ENCODE measurements at regions not wholly inside any gene's neighbourhood (a gene's known extent, or its start where the extent isn't known, plus 50 kb on each side); places are given as distances from the start of the nearest gene placed in this dataset.
A peak's percentile ranks its signal among the peaks of the same experiment; 100 is the strongest.

GRCh38 chr5:165495829-165496380 is 1990.5 kb downstream of the MAT2B start:
- no peak for DNase-seq (ENCODE audit: low read depth, low spot score)

DNA sequence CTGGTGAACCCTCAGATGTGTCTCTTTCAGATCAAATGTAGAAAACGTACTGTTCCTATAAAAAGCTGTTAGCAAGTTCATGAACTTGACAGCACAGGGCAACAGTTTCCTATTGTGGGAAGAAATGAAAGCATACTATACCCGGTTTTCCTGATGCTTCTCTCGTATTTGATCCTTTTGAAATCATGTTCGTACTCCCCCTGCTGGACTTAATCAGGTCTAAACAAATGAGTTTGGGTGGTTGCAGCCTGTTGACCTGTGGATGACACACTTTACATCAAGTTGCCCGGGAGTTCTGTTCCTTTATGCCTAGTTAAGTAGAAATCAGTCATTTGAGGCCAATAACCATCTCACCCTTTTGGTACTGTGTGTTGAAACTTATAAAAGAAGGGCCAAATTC is 1992.3 kb downstream of the MAT2B start:
- no peak for DNase-seq (ENCODE audit: low read depth, low spot score)

DNA sequence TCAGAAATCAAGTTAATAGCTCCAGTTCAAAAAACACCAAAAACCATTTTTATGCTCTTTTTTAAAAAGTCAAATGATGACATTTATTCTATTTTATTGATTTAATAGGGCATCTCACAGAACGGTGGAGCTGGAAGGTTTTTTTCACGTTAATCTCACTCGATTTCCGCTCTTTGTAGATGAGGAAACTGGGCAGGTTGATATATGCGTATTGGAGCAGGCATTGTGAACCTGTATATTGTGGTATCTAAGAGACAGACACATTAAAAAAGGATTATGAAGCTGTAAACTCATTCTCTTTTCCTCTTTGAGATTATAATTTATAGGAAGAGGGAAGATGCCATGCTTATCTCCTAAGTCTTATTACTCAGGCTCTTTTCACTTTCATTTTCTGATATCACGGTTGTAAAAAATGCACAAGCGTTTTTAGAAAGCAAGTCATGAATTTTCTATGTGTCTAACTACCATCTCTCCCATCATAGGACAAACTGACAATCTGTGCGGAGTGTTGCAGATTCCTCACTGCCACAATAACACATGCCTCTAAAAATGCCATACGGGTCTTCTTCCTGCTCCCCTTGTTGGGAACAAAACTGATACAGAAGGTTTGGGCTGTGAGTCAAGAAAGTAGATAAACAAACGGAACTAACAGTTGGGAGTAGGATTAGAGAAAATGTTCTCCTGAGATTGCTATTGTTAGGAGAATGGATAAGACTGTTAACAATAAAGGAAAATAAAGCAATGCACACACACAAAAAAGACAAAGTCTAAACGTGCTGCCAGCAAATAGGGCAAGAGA is 1997.7 kb downstream of the MAT2B start:
- no peak for DNase-seq (ENCODE audit: low read depth, low spot score)

DNA sequence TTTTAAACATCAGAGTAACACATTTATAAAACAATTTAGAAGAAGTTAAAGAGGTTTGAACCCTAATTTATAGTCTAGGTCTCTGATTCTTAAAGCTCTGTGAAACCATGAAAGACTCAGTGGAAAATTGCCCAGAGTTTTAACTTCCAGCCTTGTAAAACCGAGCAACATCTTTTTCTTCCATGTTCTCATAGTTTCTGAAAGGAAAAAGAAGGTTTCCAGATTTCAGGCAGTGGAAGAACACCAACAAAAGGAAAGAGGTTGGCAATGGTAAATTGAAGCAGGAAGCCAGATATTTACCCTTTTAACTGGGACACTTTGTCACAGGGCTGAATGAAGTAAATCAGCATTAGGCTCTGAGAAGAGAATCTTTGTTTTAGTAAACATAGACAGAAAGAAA is 1999.3 kb downstream of the MAT2B start:
- DNase-seq (ENCODE audit: low read depth, low spot score): no peak

DNA sequence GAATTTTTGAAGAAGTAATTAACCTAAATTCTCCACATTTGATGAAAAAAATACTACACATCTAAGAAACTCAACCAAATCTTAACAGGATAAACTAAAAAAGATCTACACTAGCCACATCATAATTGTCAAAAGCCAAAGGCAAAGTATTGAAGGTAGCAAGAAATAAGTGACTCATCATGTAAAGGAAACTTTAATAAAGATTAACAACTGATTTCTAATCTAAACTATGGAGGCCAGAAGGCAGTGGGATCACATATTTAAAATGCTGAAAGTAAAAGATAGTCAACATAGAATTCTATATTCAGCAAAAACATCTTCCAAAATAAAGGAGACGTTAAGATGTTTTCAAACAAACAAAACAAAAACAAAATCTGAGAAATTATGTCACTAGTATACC is 2002.9 kb downstream of the MAT2B start:
- DNase-seq (ENCODE audit: low read depth, low spot score): no peak

GRCh38 chr5:165508861-165509260 is 2003.4 kb downstream of the MAT2B start:
- DNase-seq (ENCODE audit: low read depth, low spot score): no peak

DNA sequence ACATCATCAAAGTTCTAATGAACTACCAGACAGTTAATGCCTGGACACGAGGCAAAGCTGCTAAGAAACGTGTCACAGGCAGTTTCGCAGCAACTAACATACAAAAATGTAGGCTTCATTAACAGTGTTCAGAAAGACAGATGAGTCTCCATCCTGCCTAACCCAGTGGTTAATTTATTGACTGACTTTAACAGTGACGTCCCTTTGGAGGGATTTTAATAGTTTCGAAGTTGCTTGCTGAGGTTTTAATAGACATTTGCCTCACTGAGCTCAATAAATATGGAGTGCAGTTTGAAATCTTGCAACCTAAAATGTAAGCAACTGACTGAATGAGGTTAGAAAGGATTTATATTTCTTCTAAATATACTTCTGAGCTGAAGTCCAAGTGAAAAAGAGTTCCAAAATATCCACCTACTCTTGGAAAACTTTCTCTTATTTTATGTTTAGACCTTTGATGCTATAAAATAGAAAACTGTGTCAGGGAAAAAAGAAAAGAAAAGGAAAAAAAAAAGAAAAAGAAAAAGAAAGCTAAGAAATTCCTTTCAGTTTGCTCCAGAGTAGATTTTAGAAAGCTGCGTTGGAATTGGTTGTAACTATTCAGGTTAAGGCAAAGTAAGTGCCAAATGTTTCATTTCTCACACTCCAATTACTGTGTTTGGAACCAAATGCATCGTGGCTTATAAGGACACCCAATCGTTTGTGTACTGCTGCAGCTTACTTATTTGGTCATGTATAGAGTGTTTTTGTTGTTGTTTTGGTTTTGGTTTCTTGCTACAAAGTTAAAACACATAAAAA is 2016.6 kb downstream of the MAT2B start:
- no peak for DNase-seq (ENCODE audit: low read depth, low spot score)

DNA sequence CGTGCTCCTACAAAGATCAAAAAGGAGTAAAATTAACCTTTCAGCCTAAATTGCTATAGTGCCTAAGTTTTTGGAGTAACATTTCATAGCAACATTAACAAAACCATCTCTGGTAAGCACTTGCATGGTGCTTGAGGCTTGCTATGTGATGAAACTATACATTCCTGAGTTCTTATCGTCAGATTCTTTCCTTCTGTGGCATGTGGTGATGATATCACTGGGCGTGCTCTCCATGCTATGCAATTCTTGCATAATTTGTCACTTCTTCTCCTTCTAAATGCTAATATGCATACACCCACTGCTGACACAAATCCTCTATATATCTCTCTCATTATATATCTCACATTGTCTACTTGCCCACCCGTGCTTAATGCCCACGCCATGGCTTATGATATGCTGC is 2019.9 kb downstream of the MAT2B start:
- no peak for DNase-seq (ENCODE audit: low read depth, low spot score)

DNA sequence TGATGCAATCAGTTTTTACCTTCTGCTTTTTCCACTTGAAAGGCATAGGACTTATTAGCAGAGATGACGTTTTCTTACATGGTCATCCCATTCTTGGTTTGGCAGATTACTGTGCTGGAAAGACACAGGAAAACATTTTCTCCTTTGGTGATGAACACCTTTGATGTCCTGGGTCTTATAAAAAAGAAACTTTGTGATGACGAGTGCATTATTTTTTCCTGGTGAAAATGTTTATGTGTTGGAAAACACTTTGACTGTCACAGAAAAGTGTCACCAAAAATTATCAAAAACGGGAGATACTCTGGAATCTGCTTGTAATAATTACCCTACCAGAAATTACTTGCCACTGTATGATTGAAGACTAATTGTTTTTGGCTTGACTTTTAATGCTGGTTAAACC is 2020.9 kb downstream of the MAT2B start:
- no peak for DNase-seq (ENCODE audit: low read depth, low spot score)

DNA sequence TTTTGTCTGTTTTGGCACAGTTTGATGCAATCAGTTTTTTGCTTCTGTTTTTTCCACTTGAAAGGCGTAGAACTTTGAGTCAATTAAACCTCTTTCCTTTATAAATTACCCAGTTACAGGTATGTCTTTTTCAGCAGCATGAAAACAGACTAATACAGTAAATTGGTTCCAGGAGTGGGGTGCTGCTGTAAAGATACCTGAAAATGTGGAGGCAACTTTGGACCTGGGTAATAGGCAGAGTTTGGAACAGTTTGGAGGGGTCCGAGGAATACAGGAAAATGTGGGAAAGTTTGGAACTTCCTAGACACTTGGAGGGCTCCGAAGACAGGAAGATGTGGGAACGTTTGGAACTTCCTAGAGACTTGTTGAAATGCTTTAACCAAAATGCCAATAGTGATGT is 2022.2 kb downstream of the MAT2B start:
- DNase-seq (ENCODE audit: low read depth, low spot score): no peak

GRCh38 chr5:165538065-165538464 is 2032.6 kb downstream of the MAT2B start:
- DNase-seq (ENCODE audit: low read depth, low spot score): no peak

- no peak for DNase-seq (ENCODE audit: low read depth, low spot score)
These were observed 2054.2 kb downstream of the MAT2B start for GRCh38 chr5:165559645-165560044.

DNA sequence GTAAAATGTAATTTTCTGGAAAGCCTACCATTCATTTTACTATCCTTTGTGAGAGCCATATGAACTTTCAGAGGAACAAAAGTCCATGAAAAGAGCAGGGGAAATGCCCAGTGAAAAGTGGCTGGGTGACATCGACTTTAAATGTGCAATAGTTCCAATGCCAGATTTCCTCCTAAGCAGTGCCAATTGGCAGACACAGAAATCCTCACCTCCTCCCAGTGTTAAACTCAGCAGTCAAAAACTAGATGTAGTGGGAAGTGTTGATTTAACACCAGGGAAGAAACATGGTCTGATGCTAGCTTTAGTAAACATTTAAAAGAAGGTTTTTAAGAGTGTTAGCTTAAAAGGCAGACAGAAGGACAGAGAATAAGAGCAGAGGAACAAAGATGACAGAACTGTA is 2055.2 kb downstream of the MAT2B start:
- DNase-seq (ENCODE audit: low read depth, low spot score): no peak

DNA sequence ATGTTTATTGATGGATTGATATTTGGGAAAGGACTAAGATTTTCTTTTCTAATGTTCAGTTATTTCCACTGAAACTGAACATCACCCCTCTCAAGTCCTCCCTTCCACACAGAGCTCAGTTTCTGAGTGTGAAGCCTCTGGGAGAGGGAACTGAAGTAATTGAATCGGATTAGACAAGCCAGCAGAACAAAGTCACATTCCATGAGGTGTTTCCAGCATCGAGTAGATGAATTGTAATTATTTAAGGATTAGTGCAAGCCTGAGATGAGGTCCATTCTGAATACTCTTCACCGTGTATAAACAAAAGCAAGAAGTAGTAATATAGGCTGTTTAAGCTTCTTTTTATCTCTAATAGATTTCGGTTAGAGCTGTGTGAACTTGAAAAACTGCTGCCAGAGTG is 2060.5 kb downstream of the MAT2B start:
- no peak for DNase-seq (ENCODE audit: low read depth, low spot score)

GRCh38 chr5:165569551-165569950 is 2064.1 kb downstream of the MAT2B start:
- no peak for DNase-seq (ENCODE audit: low read depth, low spot score)

GRCh38 chr5:165573445-165573844 is 2068.0 kb downstream of the MAT2B start:
- DNase-seq (ENCODE audit: low read depth, low spot score): peak; percentile 15

- DNase-seq (ENCODE audit: low read depth, low spot score): peak; percentile 29
These were observed 2068.7 kb downstream of the MAT2B start for GRCh38 chr5:165574100-165574499.

GRCh38 chr5:165576678-165577275 is 2071.4 kb downstream of the MAT2B start:
- DNase-seq (ENCODE audit: low read depth, low spot score): no peak

GRCh38 chr5:165579911-165580310 is 2074.5 kb downstream of the MAT2B start:
- no peak for DNase-seq (ENCODE audit: low read depth, low spot score)

GRCh38 chr5:165594693-165595092 is 2089.3 kb downstream of the MAT2B start:
- DNase-seq (ENCODE audit: low read depth, low spot score): no peak

GRCh38 chr5:165602529-165602928 is 2097.1 kb downstream of the MAT2B start:
- no peak for DNase-seq (ENCODE audit: low read depth, low spot score)

DNA sequence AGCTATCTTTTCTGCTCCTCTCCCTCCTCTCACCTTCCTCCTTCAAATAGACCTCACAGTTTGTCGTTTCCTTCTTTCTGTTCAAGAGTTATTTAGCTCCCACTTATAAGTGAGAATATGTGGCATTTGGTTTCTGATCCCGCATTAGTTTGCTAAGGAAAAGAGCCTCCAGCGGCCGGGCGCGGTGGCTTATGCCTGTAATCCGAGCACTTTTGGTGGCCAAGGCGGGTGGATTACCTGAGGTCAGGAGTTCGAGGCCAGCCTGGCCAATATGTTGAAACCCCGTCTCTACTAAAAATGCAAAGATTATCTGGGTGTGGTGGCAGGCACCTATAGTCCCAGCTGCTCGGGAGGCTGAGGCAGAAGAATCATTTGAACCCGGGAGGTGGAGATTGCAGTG is 2101.6 kb downstream of the MAT2B start:
- DNase-seq (ENCODE audit: low read depth, low spot score): no peak

Data from pulmonary artery endothelial cell (primary cell).